GM23248 (cell line): ENCODE measurements at regions not wholly inside any gene's neighbourhood (a gene's known extent, or its start where the extent isn't known, plus 50 kb on each side); places are given as distances from the start of the nearest gene placed in this dataset.

Experiments used
- EZH2 ChIP-seq: fragments of 200-600 bp; sonication (generic); IDR thresholded peaks from 2 replicates; pipeline ENCODE4 v1.6.1; 2018; ENCODE audit warnings: antibody characterized with exemption, mild to moderate bottlenecking; ENCODE audit not compliant: insufficient read depth, poor library complexity, severe bottlenecking
- EZH2phosphoT487 ChIP-seq: fragments of 200-600 bp; sonication (generic); IDR thresholded peaks from 2 replicates; pipeline ENCODE4 v1.6.1; 2018; ENCODE audit warnings: antibody characterized with exemption, moderate library complexity, mild to moderate bottlenecking, low read depth; ENCODE audit not compliant: insufficient read depth

GRCh38 chr6:40880906-40881305, 158.1 kb downstream of the UNC5CL start:
- TF ChIP-seq EZH2phosphoT487 (no peak), EZH2 (no peak)
